ENCODE measurements at regions not wholly inside any gene's neighbourhood (a gene's known extent, or its start where the extent isn't known, plus 50 kb on each side); places are given as distances from the start of the nearest gene placed in this dataset.

DNA sequence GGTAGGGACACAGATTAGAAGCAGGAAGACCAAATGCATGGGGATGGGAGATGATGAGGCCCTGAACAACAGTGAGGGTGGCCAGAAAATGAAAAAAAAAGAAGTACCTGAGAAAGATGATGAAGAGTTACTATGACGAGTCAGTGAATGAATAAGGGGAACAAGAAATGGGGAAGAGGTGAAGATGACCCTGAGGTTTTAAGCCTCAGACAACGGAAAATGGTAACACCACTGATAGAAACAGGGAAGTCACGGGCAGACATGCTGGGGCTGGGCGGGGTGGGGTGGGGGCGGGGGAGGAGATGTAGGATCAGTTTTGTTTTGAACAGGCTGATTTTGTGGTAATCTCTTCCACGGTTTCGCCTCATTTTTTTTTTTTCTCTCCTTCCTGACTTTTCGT is 205.1 kb upstream of the CADM1 start:
- TF ChIP-seq POLR2A (IDR thresholded peaks at IDR 0.05; ENCODE audit: low read length) (no peak), GATA1 (IDR thresholded peaks at IDR 0.05; ENCODE audit: low read depth, low read length) (no peak)

Data from erythroblast (primary cell).